ENCODE measurements at regions not wholly inside any gene's neighbourhood (a gene's known extent, or its start where the extent isn't known, plus 50 kb on each side); places are given as distances from the start of the nearest gene placed in this dataset.
A peak's percentile ranks its signal among the peaks of the same experiment; 100 is the strongest.

DNA sequence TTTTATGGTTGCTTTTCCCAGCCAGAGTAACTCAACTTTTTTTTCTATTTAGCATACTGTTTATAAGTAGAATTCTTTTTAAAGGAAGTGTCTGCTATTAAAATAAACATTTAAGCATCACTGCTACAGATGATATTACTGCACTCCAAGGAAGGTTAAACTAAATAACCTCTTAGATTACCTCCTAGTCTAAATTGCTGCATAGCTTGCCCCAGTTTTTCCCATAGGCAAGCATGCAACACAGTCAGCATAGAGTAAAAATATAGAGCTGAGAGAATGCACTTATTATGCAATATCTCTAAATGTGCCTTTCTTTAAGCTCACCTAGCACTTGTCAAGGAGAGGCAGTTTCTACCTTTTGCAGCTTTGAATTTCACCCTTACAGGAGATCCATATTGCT lies 1392.4 kb upstream of the CELF2 start:
- Histone ChIP-seq H3K4me2 (ENCODE audit: low read depth, low read length, poor library complexity, severe bottlenecking) (no peak overlapping the region), H3K4me1 (ENCODE audit: low read length) (no peaks in the 10 kb centered on the region), H3K9ac (ENCODE audit: low read length) (no peak overlapping the region), H3K79me2 (ENCODE audit: low read length) (no peaks in the 10 kb centered on the region), H4K20me1 (ENCODE audit: insufficient read depth, low read depth, low read length) (no peaks in the 10 kb centered on the region), H3K27ac (ENCODE audit: low read length) (no peak overlapping the region), H3K9me3 (ENCODE audit: low read length) (no peaks in the 10 kb centered on the region), H3K27me3 (ENCODE audit: low read length) (0 out of 2 replicates have a peak, but pooled peaks cover 3% of the 10 kb centered on the region), H2AFZ (ENCODE audit: low read length) (no peak overlapping the region), H3K9me2 (replicated peaks; ENCODE audit: insufficient read depth, low read length) (no peaks in the 10 kb centered on the region), H3K36me3 (ENCODE audit: insufficient read depth, low read length) (no peaks in the 10 kb centered on the region), H3K4me3 (ENCODE audit: low read length) (no peak overlapping the region)
- DNase-seq = no peak

DNA sequence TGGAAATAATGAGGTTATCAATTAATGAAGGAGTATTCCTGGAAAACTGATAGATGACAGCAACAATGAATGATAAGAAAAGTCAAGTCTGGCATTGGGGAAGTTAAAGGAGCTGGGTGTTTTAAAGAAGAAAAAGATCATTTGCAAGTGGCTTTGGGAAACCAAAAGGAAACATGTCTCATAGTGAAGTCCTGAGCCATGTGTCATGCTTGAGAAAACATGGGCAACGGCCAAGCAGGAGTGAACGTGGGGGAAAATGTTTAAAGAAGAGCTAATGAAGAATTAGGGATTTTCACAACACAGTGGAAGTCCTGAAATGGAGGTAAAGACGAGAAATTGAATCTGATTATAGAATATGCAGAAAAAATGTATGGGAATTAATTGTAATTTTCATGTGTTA lies 1383.2 kb upstream of the CELF2 start:
- no peak overlapping the region for H3K27ac ChIP-seq (ENCODE audit: low read length)
- no peaks in the 10 kb centered on the region for H3K79me2 ChIP-seq (ENCODE audit: low read length)
- no peak for DNase-seq
- no peak overlapping the region for H3K4me2 ChIP-seq (ENCODE audit: low read depth, low read length, poor library complexity, severe bottlenecking)
- H3K4me3 ChIP-seq (ENCODE audit: low read length) = no peak overlapping the region
- H3K27me3 ChIP-seq (ENCODE audit: low read length) = no peaks in the 10 kb centered on the region
- no peak overlapping the region for H2AFZ ChIP-seq (ENCODE audit: low read length)
- no peak overlapping the region for H3K9ac ChIP-seq (ENCODE audit: low read length)
- no peaks in the 10 kb centered on the region for H3K9me3 ChIP-seq (ENCODE audit: low read length)
- no peaks in the 10 kb centered on the region for H4K20me1 ChIP-seq (ENCODE audit: insufficient read depth, low read depth, low read length)
- no peaks in the 10 kb centered on the region for H3K9me2 ChIP-seq (replicated peaks; ENCODE audit: insufficient read depth, low read length)
- H3K4me1 ChIP-seq (ENCODE audit: low read length) = peaks cover 5% of the 10 kb centered on the region; the same call in 1 of the 2 replicates
- no peaks in the 10 kb centered on the region for H3K36me3 ChIP-seq (ENCODE audit: insufficient read depth, low read length)

DNA sequence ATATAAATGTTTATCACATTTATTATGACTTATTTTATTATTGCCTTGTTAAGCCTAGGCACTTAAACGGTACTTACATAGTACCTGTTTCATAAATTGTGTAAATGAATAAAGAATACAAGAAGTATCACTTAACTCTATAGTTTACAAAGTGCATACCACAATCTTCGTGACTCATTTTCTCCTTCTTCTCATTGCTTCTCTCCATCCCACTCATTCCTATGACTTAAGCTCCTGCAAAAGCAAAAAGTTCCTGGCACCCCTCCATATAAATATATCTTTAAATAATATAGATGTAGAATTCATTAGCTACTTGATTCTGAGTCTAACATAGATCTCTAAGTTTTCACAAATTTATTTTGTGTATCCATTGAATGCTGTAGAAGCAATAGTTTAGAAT lies 1382.0 kb upstream of the CELF2 start:
- H4K20me1 ChIP-seq (ENCODE audit: insufficient read depth, low read depth, low read length) = no peaks in the 10 kb centered on the region
- no peaks in the 10 kb centered on the region for H3K36me3 ChIP-seq (ENCODE audit: insufficient read depth, low read length)
- H3K79me2 ChIP-seq (ENCODE audit: low read length) = no peaks in the 10 kb centered on the region
- H3K9ac ChIP-seq (ENCODE audit: low read length) = no peak overlapping the region
- H3K27ac ChIP-seq (ENCODE audit: low read length) = no peak overlapping the region
- DNase-seq = no peak
- no peak overlapping the region for H3K4me3 ChIP-seq (ENCODE audit: low read length)
- H3K27me3 ChIP-seq (ENCODE audit: low read length) = no peaks in the 10 kb centered on the region
- no peak overlapping the region for H2AFZ ChIP-seq (ENCODE audit: low read length)
- H3K9me3 ChIP-seq (ENCODE audit: low read length) = no peaks in the 10 kb centered on the region
- no peak overlapping the region for H3K4me2 ChIP-seq (ENCODE audit: low read depth, low read length, poor library complexity, severe bottlenecking)
- peaks cover 5% of the 10 kb centered on the region; the same call in 1 of the 2 replicates for H3K4me1 ChIP-seq (ENCODE audit: low read length)
- H3K9me2 ChIP-seq (replicated peaks; ENCODE audit: insufficient read depth, low read length) = no peaks in the 10 kb centered on the region

DNA sequence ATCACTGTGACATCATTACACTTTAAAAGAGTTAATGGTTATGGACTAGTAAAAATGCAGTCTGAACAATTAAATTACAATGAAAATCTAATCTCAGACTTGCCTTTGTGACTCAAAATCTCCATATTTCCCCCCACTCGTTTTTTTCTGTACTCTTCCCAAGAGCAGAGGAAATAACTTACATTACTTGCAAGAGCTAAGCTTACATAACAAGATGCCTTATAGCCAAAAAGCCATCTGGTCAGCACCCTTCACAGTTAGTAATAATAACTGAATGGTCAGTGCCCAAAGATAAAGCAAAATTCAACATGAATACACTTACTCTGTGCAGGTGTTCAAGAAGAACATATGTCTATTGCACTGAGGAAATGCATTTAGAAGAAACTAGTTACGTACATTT lies 1381.5 kb upstream of the CELF2 start:
- Histone ChIP-seq H3K9ac (ENCODE audit: low read length) (no peak overlapping the region), H3K27ac (ENCODE audit: low read length) (no peak overlapping the region), H3K9me2 (replicated peaks; ENCODE audit: insufficient read depth, low read length) (no peaks in the 10 kb centered on the region)

DNA sequence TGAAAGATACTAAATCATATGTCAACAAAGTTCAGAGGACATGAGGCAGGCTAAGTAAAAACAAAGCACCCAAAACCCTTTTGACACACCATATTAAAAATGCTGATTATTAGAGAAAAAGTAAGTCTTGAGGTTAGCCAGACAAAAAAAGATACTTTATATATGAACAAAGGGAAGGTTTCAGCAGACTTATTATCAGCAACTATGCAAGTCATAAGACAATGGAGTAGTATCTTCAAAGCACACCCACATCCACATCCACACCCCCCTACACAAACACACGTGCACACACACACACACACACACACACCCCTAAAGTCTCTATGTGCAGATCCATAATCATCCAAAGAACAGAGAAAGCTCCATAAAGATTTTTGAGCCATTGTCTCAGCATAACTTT lies 1373.9 kb upstream of the CELF2 start:
- DNase-seq = no peak
- no peaks in the 10 kb centered on the region for H3K27me3 ChIP-seq (ENCODE audit: low read length)
- no peak overlapping the region for H2AFZ ChIP-seq (ENCODE audit: low read length)
- no peak overlapping the region for H3K27ac ChIP-seq (ENCODE audit: low read length)
- H3K9me2 ChIP-seq (replicated peaks; ENCODE audit: insufficient read depth, low read length) = no peaks in the 10 kb centered on the region
- no peaks in the 10 kb centered on the region for H4K20me1 ChIP-seq (ENCODE audit: insufficient read depth, low read depth, low read length)
- no peaks in the 10 kb centered on the region for H3K36me3 ChIP-seq (ENCODE audit: insufficient read depth, low read length)
- no peak overlapping the region for H3K4me3 ChIP-seq (ENCODE audit: low read length)
- no peaks in the 10 kb centered on the region for H3K4me1 ChIP-seq (ENCODE audit: low read length)
- no peaks in the 10 kb centered on the region for H3K79me2 ChIP-seq (ENCODE audit: low read length)
- H3K9ac ChIP-seq (ENCODE audit: low read length) = no peak overlapping the region
- H3K9me3 ChIP-seq (ENCODE audit: low read length) = no peaks in the 10 kb centered on the region; the same call in 1 of the 2 replicates
- H3K4me2 ChIP-seq (ENCODE audit: low read depth, low read length, poor library complexity, severe bottlenecking) = no peak overlapping the region

More for the DNA sequence above, 1381.5 kb upstream of the CELF2 start:
- no peaks in the 10 kb centered on the region for H3K9me3 ChIP-seq (ENCODE audit: low read length)
- H3K4me3 ChIP-seq (ENCODE audit: low read length) = no peak overlapping the region
- no peaks in the 10 kb centered on the region for H3K36me3 ChIP-seq (ENCODE audit: insufficient read depth, low read length)
- H3K27me3 ChIP-seq (ENCODE audit: low read length) = no peaks in the 10 kb centered on the region
- peak overlapping the region; percentile 32; the same call in 1 of the 2 replicates for H2AFZ ChIP-seq (ENCODE audit: low read length)
- DNase-seq = no peak
- no peak overlapping the region for H3K4me2 ChIP-seq (ENCODE audit: low read depth, low read length, poor library complexity, severe bottlenecking)
- H3K4me1 ChIP-seq (ENCODE audit: low read length) = peaks cover 5% of the 10 kb centered on the region; the same call in 1 of the 2 replicates
- no peaks in the 10 kb centered on the region for H4K20me1 ChIP-seq (ENCODE audit: insufficient read depth, low read depth, low read length)
- H3K79me2 ChIP-seq (ENCODE audit: low read length) = no peaks in the 10 kb centered on the region

DNA sequence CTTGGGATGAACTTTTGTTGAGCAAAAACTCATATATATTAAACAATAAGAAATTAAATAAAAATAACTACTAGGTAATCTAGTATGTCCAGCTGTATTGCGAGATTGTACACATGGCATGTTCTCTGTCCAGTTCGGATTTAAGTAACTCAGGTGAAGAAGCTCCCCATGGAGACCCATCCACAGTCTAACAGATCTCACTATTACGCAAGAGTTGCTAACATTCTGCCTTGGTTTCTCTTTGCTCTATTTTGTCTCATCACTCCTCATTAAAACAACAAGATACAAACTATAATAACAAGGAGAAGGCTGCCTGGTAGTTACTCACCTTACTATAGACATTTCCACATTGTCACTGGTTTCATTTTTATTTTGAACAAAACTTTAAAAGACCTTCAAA lies 1372.3 kb upstream of the CELF2 start:
- Histone ChIP-seq H3K9me3 (ENCODE audit: low read length) (no peaks in the 10 kb centered on the region; the same call in 1 of the 2 replicates), H3K4me3 (ENCODE audit: low read length) (no peak overlapping the region), H3K9ac (ENCODE audit: low read length) (no peak overlapping the region), H3K27ac (ENCODE audit: low read length) (no peak overlapping the region), H2AFZ (ENCODE audit: low read length) (no peak overlapping the region), H3K9me2 (replicated peaks; ENCODE audit: insufficient read depth, low read length) (no peaks in the 10 kb centered on the region), H4K20me1 (ENCODE audit: insufficient read depth, low read depth, low read length) (no peaks in the 10 kb centered on the region), H3K36me3 (ENCODE audit: insufficient read depth, low read length) (no peaks in the 10 kb centered on the region), H3K4me1 (ENCODE audit: low read length) (no peaks in the 10 kb centered on the region), H3K27me3 (ENCODE audit: low read length) (no peaks in the 10 kb centered on the region), H3K4me2 (ENCODE audit: low read depth, low read length, poor library complexity, severe bottlenecking) (no peak overlapping the region), H3K79me2 (ENCODE audit: low read length) (no peaks in the 10 kb centered on the region)
- DNase-seq = no peak

DNA sequence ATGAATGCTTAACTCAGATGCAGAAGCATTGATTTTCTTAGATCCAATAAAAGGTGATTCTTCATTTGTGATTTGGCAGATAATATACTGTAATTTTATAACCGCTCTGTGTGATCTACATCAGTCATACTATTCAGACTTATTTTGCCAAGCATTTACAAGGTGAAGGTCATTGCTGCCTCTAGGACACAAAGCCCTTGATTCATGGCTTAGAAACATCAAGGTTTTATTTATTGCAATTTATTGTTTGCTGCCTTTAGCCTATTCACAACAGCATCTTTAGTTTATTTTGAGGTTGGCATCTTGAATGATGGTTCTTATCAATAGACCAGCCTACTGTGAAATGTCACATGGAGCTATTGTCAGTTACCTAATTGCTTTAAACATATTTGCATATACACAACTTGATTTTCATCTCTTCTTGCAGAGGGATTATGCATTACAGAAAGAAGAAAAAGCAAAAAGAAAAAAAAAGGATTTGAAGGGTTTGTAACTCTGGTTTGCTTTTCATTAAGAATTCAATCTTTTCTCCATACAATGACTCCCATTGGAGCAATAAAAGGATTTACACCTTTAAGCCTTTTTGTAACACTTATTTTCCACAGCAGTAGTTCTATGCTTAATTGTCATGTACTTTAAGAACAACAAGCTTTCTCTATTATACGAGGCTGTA lies 1371.6 kb upstream of the CELF2 start:
- Histone ChIP-seq H3K27ac (ENCODE audit: low read length) (no peak overlapping the region), H3K79me2 (ENCODE audit: low read length) (no peaks in the 10 kb centered on the region), H3K27me3 (ENCODE audit: low read length) (no peaks in the 10 kb centered on the region), H3K9me3 (ENCODE audit: low read length) (no peaks in the 10 kb centered on the region; the same call in 1 of the 2 replicates), H3K4me3 (ENCODE audit: low read length) (no peak overlapping the region), H3K9me2 (replicated peaks; ENCODE audit: insufficient read depth, low read length) (no peaks in the 10 kb centered on the region), H3K36me3 (ENCODE audit: insufficient read depth, low read length) (no peaks in the 10 kb centered on the region), H4K20me1 (ENCODE audit: insufficient read depth, low read depth, low read length) (no peaks in the 10 kb centered on the region), H3K4me1 (ENCODE audit: low read length) (no peaks in the 10 kb centered on the region), H3K9ac (ENCODE audit: low read length) (no peak overlapping the region), H2AFZ (ENCODE audit: low read length) (no peak overlapping the region), H3K4me2 (ENCODE audit: low read depth, low read length, poor library complexity, severe bottlenecking) (no peak overlapping the region)
- no peak for DNase-seq

DNA sequence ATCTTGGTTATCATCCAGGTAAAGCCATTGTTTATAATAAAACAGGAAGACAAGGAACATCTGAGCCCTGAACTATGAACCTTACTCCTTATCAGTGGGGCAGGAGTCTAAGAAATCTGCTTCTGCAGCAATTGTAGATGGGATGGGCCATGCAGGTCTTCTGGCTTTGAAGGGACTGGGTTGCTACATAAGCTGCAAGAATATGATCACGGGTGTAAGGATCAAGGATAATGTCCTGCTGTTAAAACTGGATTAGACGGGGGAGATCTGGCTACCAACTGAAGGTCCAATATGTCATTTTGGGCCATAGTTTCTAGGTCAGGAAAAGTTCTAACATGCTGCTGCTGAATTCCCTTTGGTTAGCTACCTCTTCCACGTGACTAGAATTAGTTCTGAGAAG lies 1363.4 kb upstream of the CELF2 start:
- no peak overlapping the region for H3K27ac ChIP-seq (ENCODE audit: low read length)
- H3K79me2 ChIP-seq (ENCODE audit: low read length) = no peaks in the 10 kb centered on the region
- no peak overlapping the region for H3K9ac ChIP-seq (ENCODE audit: low read length)
- 0 out of 2 replicates have a peak overlapping the region, but pooled peaks have one; percentile 65 for H2AFZ ChIP-seq (ENCODE audit: low read length)
- no peak for DNase-seq
- no peaks in the 10 kb centered on the region for H3K27me3 ChIP-seq (ENCODE audit: low read length)
- H3K4me3 ChIP-seq (ENCODE audit: low read length) = no peak overlapping the region
- no peaks in the 10 kb centered on the region for H4K20me1 ChIP-seq (ENCODE audit: insufficient read depth, low read depth, low read length)
- H3K9me3 ChIP-seq (ENCODE audit: low read length) = no peaks in the 10 kb centered on the region
- H3K9me2 ChIP-seq (replicated peaks; ENCODE audit: insufficient read depth, low read length) = no peaks in the 10 kb centered on the region
- no peaks in the 10 kb centered on the region for H3K36me3 ChIP-seq (ENCODE audit: insufficient read depth, low read length)
- peaks cover 4% of the 10 kb centered on the region for H3K4me1 ChIP-seq (ENCODE audit: low read length)
- H3K4me2 ChIP-seq (ENCODE audit: low read depth, low read length, poor library complexity, severe bottlenecking) = no peak overlapping the region

All from Karpas-422 (cell line).